NCI-H510A (cell line): ENCODE measurements at regions not wholly inside any gene's neighbourhood (a gene's known extent, or its start where the extent isn't known, plus 50 kb on each side); places are given as distances from the start of the nearest gene placed in this dataset.

ENCODE experiments used
- DNase-seq: peaks from one replicate; lab custom pipeline; 2025; lab: John Stamatoyannopoulos, UW

GRCh38 chr1:191160837-191161236, 683.2 kb upstream of the BRINP3 start:
- DNase-seq = no peak

GRCh38 chr1:191162762-191163161, 685.1 kb upstream of the BRINP3 start:
- no peak for DNase-seq

- no peak for DNase-seq
These were observed 686.0 kb upstream of the BRINP3 start for GRCh38 chr1:191163621-191164020.

- DNase-seq = no peak
These were observed 696.6 kb upstream of the BRINP3 start for GRCh38 chr1:191174298-191174697.

- DNase-seq = no peak
These were observed 698.5 kb upstream of the BRINP3 start for GRCh38 chr1:191176131-191176530.

GRCh38 chr1:191206513-191207207, 729.0 kb upstream of the BRINP3 start:
- no peak for DNase-seq

GRCh38 chr1:191222206-191222605, 744.5 kb upstream of the BRINP3 start:
- DNase-seq = no peak

- no peak for DNase-seq
These were observed 763.3 kb upstream of the BRINP3 start for GRCh38 chr1:191240925-191241324.

GRCh38 chr1:191255354-191256054, 777.8 kb upstream of the BRINP3 start:
- no peak for DNase-seq

GRCh38 chr1:191256917-191257316, 779.3 kb upstream of the BRINP3 start:
- no peak for DNase-seq

- DNase-seq = no peak
These were observed 782.4 kb upstream of the BRINP3 start for GRCh38 chr1:191260056-191260455.

GRCh38 chr1:191261111-191261510, 783.4 kb upstream of the BRINP3 start:
- no peak for DNase-seq

- no peak for DNase-seq
These were observed 801.7 kb upstream of the BRINP3 start for GRCh38 chr1:191279266-191279800.

GRCh38 chr1:191284175-191284574, 806.5 kb upstream of the BRINP3 start:
- no peak for DNase-seq

- DNase-seq = no peak
These were observed 812.8 kb upstream of the BRINP3 start for GRCh38 chr1:191290441-191290840.

GRCh38 chr1:191305370-191305769, 827.7 kb upstream of the BRINP3 start:
- no peak for DNase-seq

- DNase-seq = no peak
These were observed 829.3 kb upstream of the BRINP3 start for GRCh38 chr1:191306916-191307315.

GRCh38 chr1:191320062-191320461, 838.2 kb upstream of the RGS18 start:
- DNase-seq = peak; percentile 23

GRCh38 chr1:191327868-191328267, 830.4 kb upstream of the RGS18 start:
- no peak for DNase-seq

GRCh38 chr1:191343816-191344215, 814.4 kb upstream of the RGS18 start:
- no peak for DNase-seq

- no peak for DNase-seq
These were observed 811.9 kb upstream of the RGS18 start for GRCh38 chr1:191346381-191346780.

- DNase-seq = no peak
These were observed 809.9 kb upstream of the RGS18 start for GRCh38 chr1:191348328-191348727.

- DNase-seq = no peak
These were observed 807.3 kb upstream of the RGS18 start for GRCh38 chr1:191350938-191351337.
